Muscle of leg (tissue), 3 donors: ENCODE measurements at regions not wholly inside any gene's neighbourhood (a gene's known extent, or its start where the extent isn't known, plus 50 kb on each side); places are given as distances from the start of the nearest gene placed in this dataset.
A peak's percentile ranks its signal among the peaks of the same experiment; 100 is the strongest.

Experiments
- DNase-seq: peaks from one replicate; pipeline ENCODE4 v3.0.0; 2013
- H3K27ac ChIP-seq: one replicate; pipeline ENCODE4 v1.5.1; 2013; ENCODE audit warnings: mild to moderate bottlenecking, low read length, control low read depth
- H3K27me3 ChIP-seq: one replicate; pipeline ENCODE4 v1.6.1; 2013; ENCODE audit warnings: low read length; ENCODE audit not compliant: control insufficient read depth, insufficient read depth
- H3K36me3 ChIP-seq: one replicate; pipeline ENCODE4 v1.6.1; 2013; ENCODE audit warnings: low read length; ENCODE audit not compliant: control insufficient read depth, insufficient read depth
- H3K4me1 ChIP-seq: one replicate; pipeline ENCODE4 v1.6.1; 2013; ENCODE audit warnings: low read length; ENCODE audit not compliant: control insufficient read depth, insufficient read depth
- H3K4me3 ChIP-seq: one replicate; pipeline ENCODE4 v1.5.1; 2013; ENCODE audit warnings: low read length, control low read depth
- H3K9me3 ChIP-seq: replicated peaks from 2 replicates; pipeline ENCODE4 v1.6.1; 2013; ENCODE audit warnings: low read depth, low read length; ENCODE audit not compliant: control insufficient read depth
- WGBS: methylation state at CpG from one replicate; pipeline ENCODE4 v1.1.5; 2013; ENCODE audit warnings: missing lambda C conversion rate; ENCODE audit not compliant: insufficient coverage; 5-methylcytosine and 5-hydroxymethylcytosine counted together

- Histone ChIP-seq H3K4me1 (no peaks in the 10 kb centered on the region), H3K4me3 (no peak overlapping the region), H3K36me3 (no peaks in the 10 kb centered on the region), H3K27ac (no peak overlapping the region), H3K27me3 (no peaks in the 10 kb centered on the region), H3K9me3 (no peaks in the 10 kb centered on the region)
- no CpG with 5 or more reads among the region's 2 CpGs for WGBS
- DNase-seq, result no peak
Measured at GRCh38 chr14:45998554-45998953, 653.0 kb downstream of the RPL10L start.

GRCh38 chr14:45990252-45990651 is 661.3 kb downstream of the RPL10L start:
- DNase-seq, result no peak
- Histone ChIP-seq H3K9me3 (no peaks in the 10 kb centered on the region), H3K27me3 (no peaks in the 10 kb centered on the region), H3K27ac (no peak overlapping the region), H3K36me3 (no peaks in the 10 kb centered on the region), H3K4me3 (no peak overlapping the region), H3K4me1 (no peaks in the 10 kb centered on the region)
- no CpG with 5 or more reads among the region's 3 CpGs for WGBS

GRCh38 chr14:45976001-45976400 is 675.6 kb downstream of the RPL10L start:
- no CpG with 5 or more reads among the region's 2 CpGs for WGBS
- no peaks in the 10 kb centered on the region for H3K36me3 ChIP-seq
- H3K27me3 ChIP-seq, result no peaks in the 10 kb centered on the region
- no peak overlapping the region for H3K4me3 ChIP-seq
- H3K4me1 ChIP-seq, result no peaks in the 10 kb centered on the region
- no peaks in the 10 kb centered on the region for H3K9me3 ChIP-seq
- no peak overlapping the region for H3K27ac ChIP-seq
- DNase-seq, result no peak

GRCh38 chr14:45972416-45972815 is 679.2 kb downstream of the RPL10L start:
- Histone ChIP-seq H3K9me3 (no peaks in the 10 kb centered on the region), H3K27ac (no peak overlapping the region), H3K4me3 (no peak overlapping the region), H3K27me3 (no peaks in the 10 kb centered on the region), H3K36me3 (no peaks in the 10 kb centered on the region), H3K4me1 (no peaks in the 10 kb centered on the region)
- WGBS, result no CpG with 5 or more reads among the region's 4 CpGs
- no peak for DNase-seq

GRCh38 chr14:45970621-45971020 is 681.0 kb downstream of the RPL10L start:
- no peaks in the 10 kb centered on the region for H3K36me3 ChIP-seq
- WGBS, result no CpG with 5 or more reads among the region's 1 CpG
- no peak overlapping the region for H3K4me3 ChIP-seq
- H3K9me3 ChIP-seq, result no peaks in the 10 kb centered on the region
- H3K4me1 ChIP-seq, result no peaks in the 10 kb centered on the region
- no peak for DNase-seq
- no peaks in the 10 kb centered on the region for H3K27me3 ChIP-seq
- no peak overlapping the region for H3K27ac ChIP-seq

GRCh38 chr14:45968037-45968436 is 683.5 kb downstream of the RPL10L start:
- no CpG with 5 or more reads among the region's 1 CpG for WGBS
- no peaks in the 10 kb centered on the region for H3K4me1 ChIP-seq
- H3K27me3 ChIP-seq, result no peaks in the 10 kb centered on the region
- no peak overlapping the region for H3K4me3 ChIP-seq
- no peak overlapping the region for H3K27ac ChIP-seq
- DNase-seq, result no peak
- no peaks in the 10 kb centered on the region for H3K9me3 ChIP-seq
- no peaks in the 10 kb centered on the region for H3K36me3 ChIP-seq

GRCh38 chr14:45949479-45949878 is 696.5 kb upstream of the MIS18BP1 start:
- H3K36me3 ChIP-seq, result no peaks in the 10 kb centered on the region
- WGBS, result no CpG with 5 or more reads among the region's 2 CpGs
- no peak overlapping the region for H3K4me3 ChIP-seq
- no peak for DNase-seq
- H3K4me1 ChIP-seq, result no peaks in the 10 kb centered on the region
- H3K27ac ChIP-seq, result no peak overlapping the region
- no peaks in the 10 kb centered on the region for H3K9me3 ChIP-seq
- no peaks in the 10 kb centered on the region for H3K27me3 ChIP-seq

GRCh38 chr14:45947830-45948229 is 694.8 kb upstream of the MIS18BP1 start:
- Histone ChIP-seq H3K27me3 (no peaks in the 10 kb centered on the region), H3K27ac (no peak overlapping the region), H3K4me1 (no peaks in the 10 kb centered on the region), H3K4me3 (no peak overlapping the region), H3K36me3 (no peaks in the 10 kb centered on the region), H3K9me3 (no peaks in the 10 kb centered on the region)
- no peak for DNase-seq
- 89% methylated on average over 1 of the region's 2 CpGs for WGBS

GRCh38 chr14:45946251-45946650 is 693.2 kb upstream of the MIS18BP1 start:
- no CpG with 5 or more reads among the region's 3 CpGs for WGBS
- H3K27ac ChIP-seq, result no peak overlapping the region
- no peaks in the 10 kb centered on the region for H3K4me1 ChIP-seq
- no peaks in the 10 kb centered on the region for H3K9me3 ChIP-seq
- H3K36me3 ChIP-seq, result no peaks in the 10 kb centered on the region
- H3K4me3 ChIP-seq, result no peak overlapping the region
- peak; percentile 1 for DNase-seq
- H3K27me3 ChIP-seq, result no peaks in the 10 kb centered on the region

GRCh38 chr14:45940318-45940717 is 687.3 kb upstream of the MIS18BP1 start:
- no peak for DNase-seq
- no peak overlapping the region for H3K4me3 ChIP-seq
- no peaks in the 10 kb centered on the region for H3K36me3 ChIP-seq
- no peaks in the 10 kb centered on the region for H3K9me3 ChIP-seq
- no peak overlapping the region for H3K27ac ChIP-seq
- H3K27me3 ChIP-seq, result no peaks in the 10 kb centered on the region
- no peaks in the 10 kb centered on the region for H3K4me1 ChIP-seq

GRCh38 chr14:45939572-45939971 is 686.6 kb upstream of the MIS18BP1 start:
- peaks cover 5% of the 10 kb centered on the region for H3K9me3 ChIP-seq
- H3K36me3 ChIP-seq, result no peaks in the 10 kb centered on the region
- no peaks in the 10 kb centered on the region for H3K4me1 ChIP-seq
- no peak overlapping the region for H3K4me3 ChIP-seq
- H3K27ac ChIP-seq, result no peak overlapping the region
- DNase-seq, result no peak
- no peaks in the 10 kb centered on the region for H3K27me3 ChIP-seq
